GM19452 (cell line): ENCODE measurements at regions not wholly inside any gene's neighbourhood (a gene's known extent, or its start where the extent isn't known, plus 50 kb on each side); places are given as distances from the start of the nearest gene placed in this dataset.

ENCODE experiments used
- ATAC-seq: cut with Tn5 transposase; IDR thresholded peaks from one replicate; pipeline ENCODE4 v1.9.1; 2021; ENCODE audit not compliant: unreplicated experiment

DNA sequence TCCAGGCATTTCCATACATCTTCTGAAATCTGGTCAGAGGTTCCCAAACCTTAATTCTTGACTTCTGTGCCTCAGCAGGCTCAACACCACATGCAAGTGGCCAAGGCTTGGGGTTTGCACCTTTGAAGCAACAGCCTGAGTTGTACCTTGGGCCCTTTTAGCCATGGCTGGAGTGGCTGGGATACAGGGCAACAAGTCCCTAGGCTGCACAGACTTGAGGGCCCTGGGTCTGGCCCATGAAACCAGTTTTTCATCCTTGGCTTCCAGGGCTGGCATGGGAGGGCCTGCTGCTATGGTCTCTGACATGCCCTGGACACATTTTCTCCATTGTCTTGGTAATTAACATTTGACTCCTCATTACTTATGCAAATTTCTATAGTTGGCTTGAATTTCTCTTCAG lies 988.8 kb upstream of the CNTNAP5 start:
- no peak for ATAC-seq

- ATAC-seq: no peak
Observed at GRCh38 chr2:123040506-123040905, 984.6 kb upstream of the CNTNAP5 start.

GRCh38 chr2:123043458-123043857 lies 981.6 kb upstream of the CNTNAP5 start:
- no peak for ATAC-seq

- ATAC-seq: no peak
Observed at GRCh38 chr2:123045713-123046112, 979.4 kb upstream of the CNTNAP5 start.

DNA sequence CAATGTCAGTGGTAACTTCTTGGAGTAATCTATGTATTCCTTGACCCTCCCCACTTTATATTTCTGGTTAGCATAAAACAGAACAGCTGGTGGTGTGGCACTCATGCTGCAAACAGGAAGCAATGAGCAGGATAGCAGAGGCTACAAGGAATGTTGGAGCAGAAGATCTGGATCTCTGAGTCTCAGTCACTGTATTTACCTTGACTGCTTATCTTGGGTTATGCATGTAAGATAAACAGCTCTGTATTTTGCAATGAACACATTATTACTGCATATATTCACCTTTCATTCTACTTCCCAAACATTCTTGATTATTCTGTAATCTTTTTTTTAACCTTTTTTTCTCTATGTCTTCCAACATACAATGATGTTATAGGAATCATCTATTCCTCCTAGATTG lies 977.9 kb upstream of the CNTNAP5 start:
- no peak for ATAC-seq

- ATAC-seq: no peak
Observed at GRCh38 chr2:123051136-123051535, 974.0 kb upstream of the CNTNAP5 start.

GRCh38 chr2:123061534-123061933 lies 963.6 kb upstream of the CNTNAP5 start:
- ATAC-seq: no peak

DNA sequence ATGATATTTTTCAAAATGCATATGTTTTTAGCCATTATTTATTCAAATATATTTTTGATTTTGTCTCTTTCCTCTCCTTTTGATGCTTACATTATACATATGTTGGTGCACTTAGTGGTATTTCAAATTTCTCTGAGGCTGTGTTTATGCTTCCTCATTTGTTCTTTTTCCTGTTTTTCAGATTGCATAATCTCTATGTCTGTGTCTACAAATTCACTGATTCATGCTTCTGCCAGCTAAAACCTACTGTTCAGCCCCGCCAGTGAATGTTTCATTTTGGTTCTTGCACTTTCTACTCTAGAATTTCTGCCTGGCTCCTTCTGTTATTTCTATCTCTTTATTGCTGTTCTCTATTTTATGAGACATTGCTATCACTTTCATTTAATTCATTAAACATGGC lies 951.7 kb upstream of the CNTNAP5 start:
- ATAC-seq: no peak

DNA sequence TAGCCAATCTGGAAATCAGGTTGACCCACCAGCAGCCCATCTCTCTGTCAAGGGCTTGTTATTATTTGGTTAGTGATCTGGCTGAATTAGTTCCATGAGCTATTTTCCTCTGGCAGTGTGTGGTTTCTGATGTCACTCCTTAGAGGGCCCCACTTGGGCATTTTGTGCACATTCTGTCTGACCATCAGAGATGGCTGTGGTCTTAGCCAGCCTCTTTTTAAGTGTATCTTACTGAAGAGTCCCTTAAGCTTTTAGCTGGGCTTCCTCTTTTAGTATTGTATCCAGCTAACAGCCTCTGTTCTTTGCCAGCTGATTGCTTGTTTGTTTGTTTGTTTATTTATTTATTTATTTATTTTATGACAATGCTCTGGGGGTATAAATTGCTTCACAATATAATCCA lies 951.1 kb upstream of the CNTNAP5 start:
- ATAC-seq: no peak

- no peak for ATAC-seq
Observed at GRCh38 chr2:123077101-123077500, 948.0 kb upstream of the CNTNAP5 start.

GRCh38 chr2:123080331-123080730 lies 944.8 kb upstream of the CNTNAP5 start:
- no peak for ATAC-seq

DNA sequence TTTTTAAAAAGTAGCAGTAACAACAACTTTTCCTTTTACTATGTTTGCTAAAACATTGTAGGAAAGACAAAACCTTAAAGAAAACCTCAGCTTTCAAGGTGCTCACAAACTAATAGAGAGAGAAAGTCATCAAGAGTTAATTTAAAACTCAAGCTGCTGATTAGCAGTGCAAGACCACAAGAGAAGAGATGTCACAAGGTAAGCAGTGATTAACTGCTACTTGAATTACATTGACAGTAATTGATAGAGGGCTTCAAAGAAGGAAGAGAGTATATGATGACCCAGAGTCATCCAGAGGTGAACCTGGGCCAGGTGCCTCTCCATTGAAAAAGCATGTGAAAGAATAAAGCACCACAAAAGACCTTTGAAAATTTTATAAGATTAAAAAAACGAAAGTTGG lies 939.6 kb upstream of the CNTNAP5 start:
- no peak for ATAC-seq

- ATAC-seq: no peak
Observed at GRCh38 chr2:123086613-123087385, 938.3 kb upstream of the CNTNAP5 start.

- ATAC-seq: no peak
Observed at GRCh38 chr2:123091471-123091870, 933.6 kb upstream of the CNTNAP5 start.

GRCh38 chr2:123093199-123093598 lies 931.9 kb upstream of the CNTNAP5 start:
- ATAC-seq: no peak

DNA sequence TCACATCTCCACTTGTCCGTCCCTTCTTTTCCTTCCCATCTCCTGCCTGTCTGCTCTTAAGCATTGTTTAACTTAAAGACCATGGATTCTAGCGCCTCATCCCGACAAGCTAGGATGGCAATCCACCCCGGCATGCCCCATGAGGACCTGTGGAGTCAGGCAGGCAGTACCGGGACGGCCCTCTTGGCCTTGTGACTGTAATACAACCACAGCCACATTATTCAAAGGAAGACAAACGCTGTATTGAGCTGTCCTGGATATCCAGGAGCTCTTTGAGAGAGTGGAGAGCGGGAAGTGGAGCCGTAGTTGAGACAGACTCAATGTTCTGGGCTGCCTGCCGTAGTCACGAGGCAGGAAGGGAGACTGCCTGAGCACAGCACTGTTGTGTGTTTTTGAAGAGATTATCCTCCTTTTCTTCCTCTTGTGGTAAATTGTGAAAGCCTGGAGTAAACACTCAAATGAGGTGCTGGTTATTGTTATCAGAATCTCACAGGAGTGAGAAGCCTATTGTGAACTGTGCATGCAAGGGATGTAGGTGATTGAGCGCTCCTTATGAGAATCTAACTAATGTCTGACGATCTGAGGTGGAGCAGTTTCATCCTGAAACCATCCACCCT lies 929.8 kb upstream of the CNTNAP5 start:
- no peak for ATAC-seq

DNA sequence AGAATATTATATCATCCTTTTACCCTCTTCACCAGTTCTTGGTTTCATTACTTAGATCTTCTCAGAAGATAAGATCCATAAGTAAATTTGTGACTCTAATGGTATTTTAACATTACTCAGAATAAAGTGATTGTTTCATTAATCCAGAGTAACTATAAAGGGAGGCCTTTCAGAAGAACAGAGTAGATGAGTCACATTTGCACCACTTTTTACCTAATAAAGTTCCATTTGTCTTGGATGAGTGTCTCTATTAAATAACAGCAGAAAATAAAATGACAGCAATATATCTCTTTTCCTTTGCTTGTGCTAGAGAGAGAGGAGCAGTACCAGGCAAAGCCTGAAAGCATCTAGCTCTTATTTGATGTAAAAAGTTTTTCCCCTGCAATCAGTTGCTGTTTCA lies 926.5 kb upstream of the CNTNAP5 start:
- ATAC-seq: no peak

- ATAC-seq: no peak
Observed at GRCh38 chr2:123101434-123101833, 923.7 kb upstream of the CNTNAP5 start.

DNA sequence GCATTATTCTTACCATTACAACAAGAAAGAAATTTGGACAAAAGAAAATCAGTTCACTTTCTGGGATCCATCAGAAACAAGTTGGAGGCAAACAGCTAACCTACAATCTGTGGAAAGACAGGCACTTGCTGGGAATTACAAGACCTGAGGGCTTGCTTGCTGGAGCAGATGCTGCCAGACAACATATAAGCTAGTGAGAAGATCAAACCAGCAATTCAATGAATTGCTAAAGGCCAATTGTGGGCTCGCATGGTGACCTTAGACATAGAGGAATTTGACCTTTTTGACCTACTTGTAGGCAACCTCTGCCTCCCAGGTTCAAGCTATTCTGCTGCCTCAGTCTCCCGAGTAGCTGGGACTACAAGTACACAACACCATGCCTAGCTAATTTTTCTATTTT lies 921.2 kb upstream of the CNTNAP5 start:
- ATAC-seq: no peak

DNA sequence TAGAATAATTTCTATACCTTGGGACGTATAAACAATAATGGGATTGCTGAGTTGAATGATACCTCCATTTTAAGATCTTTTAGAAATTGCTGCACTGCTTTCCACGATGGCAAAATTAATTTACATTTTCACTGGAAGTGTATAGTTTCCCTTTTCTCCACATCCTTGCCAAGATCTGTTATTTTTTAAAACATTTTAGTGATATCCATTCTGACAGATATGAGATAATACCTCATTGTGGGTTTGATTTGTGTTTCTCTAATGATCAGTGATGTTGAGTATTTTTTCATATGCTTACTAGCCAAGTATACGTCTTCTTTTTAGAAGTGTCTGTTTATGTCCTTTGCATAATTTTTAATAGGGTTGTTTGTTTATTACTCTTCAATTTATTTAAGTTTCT lies 908.5 kb upstream of the CNTNAP5 start:
- ATAC-seq: no peak

DNA sequence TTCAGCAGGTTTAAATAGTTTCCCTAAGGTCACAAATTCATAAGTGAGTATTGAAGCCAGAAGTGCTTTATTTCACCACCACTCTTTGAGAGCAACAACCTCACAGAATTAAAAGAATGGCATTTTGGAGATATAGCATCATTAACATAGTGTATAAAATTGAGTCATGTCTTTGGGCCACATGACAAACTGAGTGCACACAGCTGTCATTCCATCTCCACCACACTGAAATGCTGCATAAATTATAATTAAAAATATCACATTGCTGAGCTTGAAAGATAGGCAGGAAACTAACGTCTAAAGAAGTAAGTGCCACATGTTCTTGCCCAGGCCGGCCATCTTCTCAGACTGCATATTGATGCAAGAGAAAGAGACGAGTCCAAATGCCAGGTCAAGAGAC lies 897.9 kb upstream of the CNTNAP5 start:
- ATAC-seq: no peak

- ATAC-seq: no peak
Observed at GRCh38 chr2:123128951-123129350, 896.1 kb upstream of the CNTNAP5 start.

DNA sequence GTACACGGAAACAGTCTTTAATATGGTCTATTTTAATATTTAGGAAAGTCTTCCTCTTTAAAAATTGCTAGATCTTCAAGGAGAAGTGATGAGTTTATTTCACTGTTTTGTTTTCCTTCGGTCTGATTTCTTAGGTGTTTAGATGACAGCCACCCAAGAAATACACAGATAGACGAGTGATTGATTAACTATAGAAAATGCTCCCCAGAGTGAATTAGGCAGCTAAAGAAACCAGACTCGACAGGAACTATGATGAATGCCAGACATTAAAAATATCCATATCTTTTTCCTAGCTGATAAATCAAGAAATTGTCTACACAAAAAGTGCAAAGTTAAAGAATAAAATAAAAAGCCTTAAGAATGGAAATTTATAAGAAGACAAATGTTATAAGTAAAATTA lies 888.7 kb upstream of the CNTNAP5 start:
- ATAC-seq: no peak
